ENCODE measurements at regions not wholly inside any gene's neighbourhood (a gene's known extent, or its start where the extent isn't known, plus 50 kb on each side); places are given as distances from the start of the nearest gene placed in this dataset.

DNA sequence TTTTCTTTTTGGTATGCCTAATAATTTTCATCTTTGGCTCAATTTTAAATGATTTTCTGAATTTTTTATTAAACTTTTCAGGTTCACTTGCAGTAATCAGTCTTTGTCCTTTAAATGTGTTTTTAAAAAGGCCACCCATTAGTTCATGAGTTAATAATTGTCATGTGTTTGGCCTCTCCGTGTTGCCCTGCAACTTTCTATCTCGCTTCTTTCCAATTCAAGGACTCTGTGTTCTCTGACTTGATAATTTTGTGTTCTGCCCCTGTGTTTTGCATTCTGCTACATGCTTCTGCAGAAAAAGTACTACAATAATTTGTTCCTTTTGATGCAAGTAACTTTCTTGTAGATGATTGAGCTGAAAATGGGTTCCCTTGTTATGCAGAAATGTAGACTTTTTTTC lies 921.4 kb upstream of the LRATD1 start:
- DNase-seq (ENCODE audit: low spot score in 2 of 2): no peak
- TF ChIP-seq POLR2AphosphoS5 (IDR thresholded peaks at IDR 0.05): no peak
- TF ChIP-seq POLR2A (IDR thresholded peaks at IDR 0.05): no peak
- no peak for TF ChIP-seq CTCF (IDR thresholded peaks at IDR 0.05)
- TF ChIP-seq EP300 (IDR thresholded peaks at IDR 0.05): no peak

DNA sequence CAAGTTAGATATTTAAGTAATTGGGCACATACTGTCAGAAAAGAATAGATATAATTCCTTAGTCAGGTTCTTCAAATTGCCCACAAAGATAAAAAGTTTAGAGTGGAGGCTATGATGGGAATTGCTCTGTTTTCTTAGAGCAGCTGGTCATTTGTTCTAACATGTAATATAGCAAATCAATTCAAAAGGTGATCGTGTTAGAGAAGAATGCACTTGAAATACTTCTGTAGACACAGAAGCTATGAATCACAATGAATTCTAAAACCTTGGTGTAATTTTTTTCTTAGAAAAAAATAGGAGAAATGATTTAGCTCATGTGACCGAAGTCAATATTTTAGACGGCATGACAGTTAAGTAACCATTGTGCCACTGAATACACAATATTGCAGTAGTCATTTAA lies 918.1 kb upstream of the LRATD1 start:
- TF ChIP-seq POLR2AphosphoS5 (IDR thresholded peaks at IDR 0.05) (no peak), CTCF (IDR thresholded peaks at IDR 0.05) (no peak), POLR2A (IDR thresholded peaks at IDR 0.05) (no peak)
- no peaks in the 10 kb centered on the region for H3K9me3 ChIP-seq
- H3K27ac ChIP-seq: no peak overlapping the region
- 73% methylated on average over 3 of the region's 3 CpGs for WGBS
- no peaks in the 10 kb centered on the region for H3K27me3 ChIP-seq
- H3K4me1 ChIP-seq: no peaks in the 10 kb centered on the region
- no peak for DNase-seq (ENCODE audit: low spot score in 2 of 2)
- H3K4me3 ChIP-seq: no peak overlapping the region
- H3K36me3 ChIP-seq: no peaks in the 10 kb centered on the region

More for the DNA sequence above, 921.4 kb upstream of the LRATD1 start:
- Histone ChIP-seq H3K4me1 (no peaks in the 10 kb centered on the region), H3K4me3 (no peak overlapping the region), H3K9me3 (no peaks in the 10 kb centered on the region), H3K27ac (no peak overlapping the region), H3K36me3 (no peaks in the 10 kb centered on the region), H3K27me3 (no peaks in the 10 kb centered on the region)
- 83% methylated on average over 2 of the region's 2 CpGs for WGBS

DNA sequence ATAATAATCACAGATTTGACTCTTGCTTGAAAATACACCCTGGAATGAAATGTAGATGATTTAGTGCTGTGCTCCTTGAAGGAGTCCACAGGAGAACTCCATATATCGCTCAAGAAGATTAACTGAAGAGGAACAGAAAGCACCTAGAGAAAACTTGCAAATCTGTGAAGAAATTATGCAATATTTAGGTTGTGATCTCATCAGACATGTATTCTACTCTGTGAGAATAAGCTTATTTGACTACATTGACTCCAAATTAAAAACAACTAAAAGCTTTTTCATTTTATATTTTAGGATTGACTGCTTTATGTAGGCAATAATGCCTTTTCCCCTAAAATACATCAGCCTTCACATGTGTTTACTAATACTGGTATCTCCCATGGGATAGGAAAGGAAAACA lies 906.6 kb upstream of the LRATD1 start:
- H3K36me3 ChIP-seq: no peaks in the 10 kb centered on the region
- TF ChIP-seq POLR2AphosphoS5 (IDR thresholded peaks at IDR 0.05) (no peak), POLR2A (IDR thresholded peaks at IDR 0.05) (no peak), EP300 (IDR thresholded peaks at IDR 0.05) (no peak), CTCF (IDR thresholded peaks at IDR 0.05) (no peak)
- H3K27ac ChIP-seq: no peak overlapping the region
- H3K9me3 ChIP-seq: no peaks in the 10 kb centered on the region
- 78% methylated on average over 1 of the region's 1 CpG for WGBS
- no peaks in the 10 kb centered on the region for H3K4me1 ChIP-seq
- H3K27me3 ChIP-seq: no peaks in the 10 kb centered on the region
- no peak overlapping the region for H3K4me3 ChIP-seq
- DNase-seq (ENCODE audit: low spot score in 2 of 2): no peak

- DNase-seq (ENCODE audit: low spot score in 2 of 2): no peak
- Histone ChIP-seq H3K36me3 (no peaks in the 10 kb centered on the region), H3K4me1 (no peaks in the 10 kb centered on the region), H3K27me3 (no peaks in the 10 kb centered on the region), H3K27ac (no peak overlapping the region), H3K9me3 (peaks cover 5% of the 10 kb centered on the region), H3K4me3 (no peak overlapping the region)
- no peak for TF ChIP-seq POLR2A (IDR thresholded peaks at IDR 0.05)
- TF ChIP-seq POLR2AphosphoS5 (IDR thresholded peaks at IDR 0.05): no peak
- no peak for TF ChIP-seq CTCF (IDR thresholded peaks at IDR 0.05)
- TF ChIP-seq EP300 (IDR thresholded peaks at IDR 0.05): no peak
- 48% methylated on average over 2 of the region's 3 CpGs for WGBS
Observed at GRCh38 chr2:13745330-13745729, 887.2 kb upstream of the LRATD1 start.

GRCh38 chr2:13751955-13752354 lies 880.6 kb upstream of the LRATD1 start:
- no peak for DNase-seq (ENCODE audit: low spot score in 2 of 2)
- H3K4me1 ChIP-seq: no peaks in the 10 kb centered on the region
- no peaks in the 10 kb centered on the region for H3K9me3 ChIP-seq
- no peaks in the 10 kb centered on the region for H3K27me3 ChIP-seq
- no peak overlapping the region for H3K27ac ChIP-seq
- TF ChIP-seq POLR2A (IDR thresholded peaks at IDR 0.05) (no peak), CTCF (IDR thresholded peaks at IDR 0.05) (no peak)
- no peak overlapping the region for H3K4me3 ChIP-seq
- WGBS: 85% methylated on average over 1 of the region's 1 CpG
- no peaks in the 10 kb centered on the region for H3K36me3 ChIP-seq

Data from suprapubic skin (tissue), 4 donors.